ENCODE measurements at regions not wholly inside any gene's neighbourhood (a gene's known extent, or its start where the extent isn't known, plus 50 kb on each side); places are given as distances from the start of the nearest gene placed in this dataset.

- TF ChIP-seq CTCF (IDR thresholded peaks at IDR 0.05) (no peak), POLR2A (IDR thresholded peaks at IDR 0.05) (no peak)
These were observed 365.9 kb upstream of the GALNT5 start for GRCh38 chr2:156891609-156892008.

All from uterus (tissue), 2 donors.